H4 (cell line): ENCODE measurements at regions not wholly inside any gene's neighbourhood (a gene's known extent, or its start where the extent isn't known, plus 50 kb on each side); places are given as distances from the start of the nearest gene placed in this dataset.
"Not testable (repeated sequence)": the region's sequence is repeated elsewhere in the genome, so short reads cannot be mapped to it uniquely, and the experiment has no call there.

Experiments
- DNase-seq: peaks from one replicate; pipeline ENCODE4 v3.0.0-alpha.2; 2015; ENCODE audit warnings: low spot score

GRCh38 chr14:71776471-71777360, 155.5 kb upstream of the RGS6 start:
- no peak for DNase-seq

GRCh38 chr14:71780075-71780474, 152.2 kb upstream of the RGS6 start:
- no peak for DNase-seq

- DNase-seq = no peak
Measured at GRCh38 chr14:71780822-71781221, 151.4 kb upstream of the RGS6 start.

GRCh38 chr14:71783088-71783487, 149.1 kb upstream of the RGS6 start:
- DNase-seq = no peak

GRCh38 chr14:71783786-71784185, 148.4 kb upstream of the RGS6 start:
- no peak for DNase-seq

GRCh38 chr14:71789005-71789404, 143.2 kb upstream of the RGS6 start:
- DNase-seq = no peak

GRCh38 chr14:71799841-71800240, 132.4 kb upstream of the RGS6 start:
- DNase-seq = no peak

- no peak for DNase-seq
Measured at GRCh38 chr14:71800878-71801277, 131.4 kb upstream of the RGS6 start.

- DNase-seq = peak; percentile 94
Measured at GRCh38 chr14:71803539-71804260, 128.5 kb upstream of the RGS6 start.

GRCh38 chr14:71804992-71805391, 127.2 kb upstream of the RGS6 start:
- DNase-seq = peak; percentile 40

- DNase-seq = peak; percentile 17
Measured at GRCh38 chr14:71807049-71807448, 125.2 kb upstream of the RGS6 start.

- not testable (repeated sequence) for DNase-seq
Measured at GRCh38 chr14:71810800-71811199, 121.4 kb upstream of the RGS6 start.

- no peak for DNase-seq
Measured at GRCh38 chr14:71812693-71813092, 119.5 kb upstream of the RGS6 start.

- peak; percentile 14 for DNase-seq
Measured at GRCh38 chr14:71815110-71815509, 117.1 kb upstream of the RGS6 start.

GRCh38 chr14:71824816-71825215, 107.4 kb upstream of the RGS6 start:
- no peak for DNase-seq

- no peak for DNase-seq
Measured at GRCh38 chr14:71833476-71833875, 98.8 kb upstream of the RGS6 start.

- no peak for DNase-seq
Measured at GRCh38 chr14:71834284-71835204, 97.7 kb upstream of the RGS6 start.

GRCh38 chr14:71852181-71852580, 80.0 kb upstream of the RGS6 start:
- DNase-seq = no peak

GRCh38 chr14:71855399-71856036, 76.7 kb upstream of the RGS6 start:
- peak; percentile 74 for DNase-seq

- no peak for DNase-seq
Measured at GRCh38 chr14:71856199-71856919, 75.9 kb upstream of the RGS6 start.

GRCh38 chr14:71863049-71863448, 69.2 kb upstream of the RGS6 start:
- no peak for DNase-seq
